EL (cell line): ENCODE measurements at regions not wholly inside any gene's neighbourhood (a gene's known extent, or its start where the extent isn't known, plus 50 kb on each side); places are given as distances from the start of the nearest gene placed in this dataset.
"Not testable (repeated sequence)": the region's sequence is repeated elsewhere in the genome, so short reads cannot be mapped to it uniquely, and the experiment has no call there.

Source experiments
- DNase-seq: peaks from one replicate; pipeline ENCODE4 v3.0.0-alpha.2; 2016

DNA sequence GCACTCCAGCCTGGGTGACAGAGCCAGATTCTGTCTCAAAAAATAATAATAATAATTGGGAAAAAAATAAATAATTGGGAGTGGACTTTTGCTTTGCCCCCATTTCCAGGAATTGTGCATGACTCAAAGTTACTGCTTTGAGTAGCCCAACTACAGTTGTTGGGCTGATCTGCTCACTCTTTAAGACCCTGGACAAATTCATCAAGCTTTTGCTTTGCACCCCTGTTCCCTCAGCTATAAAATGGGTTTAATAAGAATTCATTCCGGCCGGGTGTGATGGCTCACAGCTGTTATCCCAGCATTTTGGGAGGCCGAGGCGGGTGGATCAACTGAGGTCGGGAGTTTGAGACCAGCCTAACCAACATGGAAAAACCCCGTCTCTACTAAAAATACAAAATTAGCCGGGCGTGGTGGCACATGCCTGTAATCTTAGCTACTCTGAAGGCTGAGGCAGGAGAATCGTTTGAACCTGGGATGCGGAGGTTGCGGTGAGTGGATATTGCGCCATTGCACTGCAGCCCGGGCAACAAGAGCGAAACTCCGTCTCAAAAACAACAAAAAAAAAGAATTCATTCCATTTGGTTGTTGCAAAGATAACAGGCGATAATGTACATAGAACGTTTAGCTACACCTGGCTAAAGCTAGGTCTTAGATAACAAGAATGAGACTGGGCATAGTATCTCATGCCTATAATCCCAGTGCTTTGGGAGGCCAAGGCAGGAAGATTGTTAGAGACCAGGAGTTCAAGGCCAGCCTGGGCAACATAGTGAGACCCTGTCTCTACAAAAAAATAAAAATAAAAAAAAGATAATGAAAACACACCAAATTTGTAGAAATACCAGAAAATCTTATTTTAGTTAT lies 87.9 kb upstream of the ZNF217 start:
- DNase-seq: no peak

- DNase-seq: no peak
Measured at GRCh38 chr20:53679597-53680309, 86.1 kb upstream of the ZNF217 start.

GRCh38 chr20:53678990-53679596 lies 85.5 kb upstream of the ZNF217 start:
- no peak for DNase-seq

- no peak for DNase-seq
Measured at GRCh38 chr20:53678315-53678989, 84.8 kb upstream of the ZNF217 start.

GRCh38 chr20:53677447-53678314 lies 84.0 kb upstream of the ZNF217 start:
- no peak for DNase-seq

- no peak for DNase-seq
Measured at GRCh38 chr20:53676987-53677386, 83.3 kb upstream of the ZNF217 start.

GRCh38 chr20:53676519-53676822 lies 82.8 kb upstream of the ZNF217 start:
- no peak for DNase-seq

DNA sequence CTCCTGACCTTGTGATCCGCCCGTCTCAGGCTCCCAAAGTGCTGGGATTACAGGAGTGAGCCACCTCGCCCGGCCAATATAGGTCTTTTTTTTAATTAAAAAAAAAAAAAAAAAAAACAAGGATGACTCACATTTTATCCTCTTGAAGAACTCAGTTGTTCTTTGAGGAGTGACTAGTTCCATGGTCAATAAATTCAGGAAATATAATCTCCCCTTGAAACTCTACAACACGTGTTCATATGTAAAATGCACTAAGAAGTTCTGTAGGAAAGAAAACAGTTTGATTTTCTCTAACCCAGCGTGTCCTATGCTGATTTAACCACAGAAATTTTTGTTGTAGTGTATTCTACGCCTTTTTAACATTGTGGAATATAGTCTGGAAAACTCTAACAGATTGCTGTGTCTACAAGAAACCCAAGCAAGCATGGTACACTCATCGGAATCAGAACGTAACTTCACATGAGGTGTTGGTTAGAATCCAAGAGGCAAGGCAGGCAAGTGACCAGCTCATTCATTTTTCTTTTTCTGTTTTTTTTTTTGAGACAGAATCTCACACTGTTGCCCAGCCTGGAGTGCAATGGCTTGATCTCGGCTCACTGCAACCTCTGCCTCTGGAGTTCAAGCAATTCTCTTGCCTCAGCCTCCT lies 79.0 kb upstream of the ZNF217 start:
- DNase-seq: no peak

DNA sequence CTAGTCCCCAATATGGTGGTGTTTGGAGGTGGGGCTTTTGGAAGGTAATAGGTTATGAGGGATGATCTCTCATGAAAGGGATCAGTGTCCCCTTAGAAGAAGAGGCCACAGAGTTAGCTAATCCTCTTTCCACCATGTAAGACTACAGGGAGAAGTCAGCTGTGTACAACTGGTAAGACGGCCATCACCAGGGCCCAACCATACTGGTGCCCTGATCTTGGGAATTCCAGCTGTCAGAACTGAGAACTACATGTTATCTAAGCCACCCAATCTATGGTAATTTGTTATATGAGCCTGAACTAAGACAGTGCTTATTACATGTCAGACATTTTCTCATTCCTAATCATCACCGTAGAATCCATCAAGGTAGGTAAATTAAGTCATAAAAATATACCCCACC lies 77.7 kb upstream of the ZNF217 start:
- DNase-seq: no peak

- DNase-seq: not testable (repeated sequence)
Measured at GRCh38 chr20:53669517-53670313, 76.1 kb upstream of the ZNF217 start.

DNA sequence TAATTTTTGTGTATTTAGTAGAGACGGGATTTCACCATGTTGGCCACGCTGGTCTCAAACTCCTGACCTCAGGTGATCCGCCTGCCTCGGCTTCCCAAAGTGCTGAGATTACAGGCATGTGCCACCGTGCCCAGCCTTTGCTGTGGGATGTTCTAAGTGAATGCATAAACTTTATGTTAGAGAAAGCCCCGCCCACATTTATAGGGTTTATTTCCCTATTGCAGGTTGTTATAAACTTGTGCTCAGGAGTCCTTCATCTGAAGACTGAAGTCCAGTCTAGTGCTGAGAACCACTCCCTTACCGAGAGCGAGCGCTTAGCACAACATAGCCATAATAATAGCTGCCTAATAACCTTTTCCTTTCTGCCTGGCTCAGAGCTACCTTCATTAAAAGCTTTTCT lies 75.4 kb upstream of the ZNF217 start:
- DNase-seq: no peak

GRCh38 chr20:53666144-53666543 lies 72.5 kb upstream of the ZNF217 start:
- no peak for DNase-seq

DNA sequence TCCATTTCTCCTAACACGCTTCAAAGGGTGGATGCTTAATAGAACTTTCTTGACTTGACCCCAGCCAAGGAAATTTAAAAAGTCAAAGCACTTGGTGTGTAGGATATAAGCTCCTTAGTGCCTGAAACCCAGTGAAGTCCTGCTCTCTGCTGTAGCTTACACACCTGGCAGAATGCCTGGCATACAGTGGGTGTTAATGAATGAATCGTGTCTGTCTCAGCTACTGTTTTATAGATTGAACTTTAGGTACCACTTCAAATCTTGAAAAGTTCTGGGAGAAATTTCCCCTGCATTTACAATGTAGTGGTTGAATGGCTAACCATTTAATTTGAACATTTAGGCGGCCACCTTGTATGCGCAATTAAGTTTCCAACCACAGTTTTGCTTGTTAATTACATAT lies 70.5 kb upstream of the ZNF217 start:
- DNase-seq: no peak

DNA sequence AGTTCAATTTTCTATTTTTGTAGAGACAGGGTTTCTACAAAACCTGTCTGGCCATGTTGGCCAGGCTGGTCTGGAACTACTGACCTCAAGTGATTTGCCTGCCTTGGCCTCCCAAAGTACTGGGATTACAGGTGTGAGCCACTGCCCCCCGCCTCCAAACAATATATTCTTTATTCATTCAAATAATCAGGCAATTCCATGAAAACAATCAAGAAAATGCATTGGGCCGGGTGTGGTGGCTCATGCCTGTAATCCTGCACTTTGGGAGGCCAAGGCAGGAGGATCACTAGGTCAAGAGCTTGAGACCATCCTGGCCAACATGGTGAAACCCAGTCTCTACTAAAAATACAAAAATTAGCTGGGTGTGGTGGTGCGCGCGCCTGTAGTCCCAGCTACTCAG lies 69.9 kb upstream of the ZNF217 start:
- DNase-seq: not testable (repeated sequence)

GRCh38 chr20:53662595-53662994 lies 69.0 kb upstream of the ZNF217 start:
- no peak for DNase-seq

DNA sequence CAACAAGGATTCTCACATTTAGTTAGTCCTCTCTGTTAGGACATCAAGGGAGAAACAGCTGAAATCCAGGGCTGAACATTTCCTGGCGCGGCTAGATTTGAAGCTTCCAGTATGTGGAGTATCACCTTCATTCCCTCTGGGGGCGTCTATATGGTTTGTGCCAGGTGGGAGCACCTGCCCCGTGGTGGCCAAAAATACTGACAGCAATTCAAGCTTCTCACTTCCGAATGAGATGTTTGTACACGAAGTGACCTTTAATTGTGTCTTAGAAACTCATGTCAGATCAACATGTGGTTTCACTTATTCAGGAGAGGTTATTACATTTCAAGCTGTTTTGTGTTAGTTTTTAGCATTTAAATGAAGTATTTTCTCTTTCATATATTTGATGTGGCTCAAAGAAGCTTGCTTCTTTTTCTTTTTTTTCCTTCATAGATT lies 67.3 kb upstream of the ZNF217 start:
- no peak for DNase-seq

- DNase-seq: no peak
Measured at GRCh38 chr20:53660078-53660909, 66.7 kb upstream of the ZNF217 start.

GRCh38 chr20:53658973-53659372 lies 65.3 kb upstream of the ZNF217 start:
- DNase-seq: no peak

DNA sequence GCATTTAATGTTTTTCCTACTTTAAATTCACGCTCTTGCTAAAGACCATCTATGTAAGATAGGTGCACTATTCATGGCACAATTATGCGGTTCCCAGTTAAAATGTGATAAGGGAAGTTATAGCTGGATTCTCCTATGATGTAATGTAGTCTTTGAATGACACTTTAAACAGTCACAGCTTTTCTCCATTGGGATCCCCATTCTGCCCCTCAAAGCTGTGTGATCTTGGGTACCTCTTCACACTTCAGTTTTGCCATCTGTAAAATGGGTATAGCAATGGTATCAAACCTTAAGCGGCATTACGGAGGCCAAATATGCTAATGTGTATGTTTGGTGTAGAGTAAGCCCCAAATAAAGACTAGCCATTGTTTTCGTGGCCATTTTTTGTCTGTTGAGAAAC lies 64.7 kb upstream of the ZNF217 start:
- no peak for DNase-seq

- no peak for DNase-seq
Measured at GRCh38 chr20:53657732-53658131, 64.1 kb upstream of the ZNF217 start.
